IPS-NIHi11 (cell line): ENCODE measurements at regions not wholly inside any gene's neighbourhood (a gene's known extent, or its start where the extent isn't known, plus 50 kb on each side); places are given as distances from the start of the nearest gene placed in this dataset.
"Not testable (repeated sequence)": the region's sequence is repeated elsewhere in the genome, so short reads cannot be mapped to it uniquely, and the experiment has no call there.

ENCODE experiments used
- DNase-seq: peaks from one replicate; pipeline ENCODE4 v3.0.0; 2012; ENCODE audit warnings: mixed read lengths, low spot score

GRCh38 chr10:121690152-121690848 lies 92.1 kb upstream of the FGFR2 start:
- no peak for DNase-seq

DNA sequence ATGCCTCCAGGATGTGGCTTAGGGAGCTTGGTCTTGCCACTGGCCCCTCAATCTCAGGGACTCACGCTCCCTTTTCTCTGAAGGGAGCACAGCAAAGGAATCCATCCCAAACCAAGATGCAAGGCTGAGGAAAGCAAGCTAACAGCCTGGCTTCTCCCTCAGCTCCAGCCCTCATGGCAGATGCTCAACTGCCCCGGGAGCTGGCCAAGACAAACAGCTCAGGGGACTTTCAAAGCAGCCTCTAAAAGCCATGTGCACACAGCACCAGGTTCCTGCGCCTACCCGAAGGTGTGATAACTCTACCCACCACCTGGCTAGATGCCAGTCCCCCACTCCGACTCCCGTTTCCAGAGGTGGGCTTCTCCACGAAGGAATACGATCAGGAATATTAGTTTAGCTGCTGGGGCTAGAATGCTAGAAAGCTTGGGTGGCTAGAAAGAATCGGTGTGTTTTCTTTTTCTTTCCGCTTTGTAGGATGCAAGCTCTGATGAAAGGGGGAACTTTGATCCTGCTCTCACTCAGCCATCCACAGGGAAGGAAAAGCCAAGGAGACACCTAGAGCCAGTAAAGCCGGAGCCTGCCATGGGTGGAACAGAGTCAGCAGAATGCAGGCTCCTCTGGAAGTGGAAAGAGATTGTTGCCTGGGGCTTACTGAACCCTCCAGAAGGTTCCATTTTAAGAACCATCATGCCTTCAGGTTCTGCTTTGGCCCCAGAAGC lies 89.0 kb upstream of the FGFR2 start:
- DNase-seq, result no peak

DNA sequence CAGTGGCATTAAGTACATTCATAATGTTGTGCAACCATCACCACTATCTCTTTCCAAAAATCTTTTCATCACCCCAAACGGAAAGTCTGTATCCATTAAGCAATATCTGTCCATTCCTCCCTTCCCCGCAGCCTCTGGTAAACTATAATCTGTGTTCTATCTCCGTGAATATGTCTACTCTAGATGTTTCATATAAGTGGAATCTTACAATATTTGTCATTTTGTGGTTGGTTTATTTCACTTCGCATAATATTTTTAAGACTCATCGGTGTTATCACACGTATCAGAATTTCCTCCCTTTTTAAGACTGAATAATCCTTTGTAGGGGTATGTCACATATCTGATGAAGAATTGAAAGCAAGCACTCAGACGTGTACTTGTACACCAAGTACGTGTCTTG lies 86.0 kb upstream of the FGFR2 start:
- DNase-seq, result no peak

DNA sequence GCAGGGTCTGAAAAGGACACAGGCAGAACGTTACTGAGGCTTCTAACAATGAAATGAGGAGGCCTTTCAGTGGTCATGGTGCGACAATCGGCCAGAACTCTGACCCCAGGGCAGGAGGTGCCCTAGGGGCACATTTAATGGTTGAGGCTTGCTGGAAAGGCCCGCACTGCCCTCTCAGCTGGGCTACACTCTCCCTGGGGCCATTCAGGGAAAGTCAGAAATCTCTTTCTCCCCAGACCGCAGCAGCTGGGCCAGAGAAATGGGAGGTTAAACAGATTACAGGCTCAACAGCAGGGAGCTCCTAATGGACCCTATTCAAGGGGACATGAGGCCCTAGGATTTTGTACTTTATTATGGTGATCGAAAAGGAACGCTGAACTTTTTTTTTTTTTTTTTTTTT lies 85.6 kb upstream of the FGFR2 start:
- no peak for DNase-seq

GRCh38 chr10:121683366-121683765 lies 85.1 kb upstream of the FGFR2 start:
- no peak for DNase-seq

DNA sequence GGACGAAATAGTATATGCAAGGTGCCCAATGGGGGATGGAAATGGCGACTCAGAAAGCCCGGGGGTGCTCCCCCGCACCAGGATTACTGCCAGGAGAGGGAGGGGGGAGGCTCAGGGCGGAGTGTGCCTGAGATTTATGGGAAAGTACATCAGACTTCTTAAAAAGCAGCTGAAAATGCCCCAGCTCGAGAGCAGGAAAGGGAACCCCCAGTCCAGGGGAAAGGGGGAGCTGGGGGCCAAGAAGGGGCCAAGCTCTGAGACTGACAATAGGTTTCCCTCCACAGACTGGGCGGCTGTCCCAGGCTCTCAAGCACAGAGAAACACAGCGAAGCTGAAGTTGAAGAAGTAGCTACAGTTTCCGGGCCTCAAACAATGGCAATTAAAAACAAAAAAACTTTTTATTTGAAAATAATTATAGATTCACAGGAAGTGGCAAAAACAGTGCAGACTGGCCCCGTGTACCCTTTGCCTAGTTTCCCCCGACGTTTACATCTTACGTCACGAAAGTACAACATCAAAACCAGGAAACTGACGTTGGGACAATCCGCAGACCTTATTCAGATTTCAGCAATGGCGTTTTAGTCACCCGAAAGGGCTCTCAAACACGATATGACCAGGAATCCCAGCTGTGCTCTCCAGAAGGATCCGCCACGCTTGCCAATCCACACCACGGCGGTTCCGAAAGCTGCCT lies 83.9 kb upstream of the FGFR2 start:
- no peak for DNase-seq

- no peak for DNase-seq
Measured at GRCh38 chr10:121680879-121681655, 82.8 kb upstream of the FGFR2 start.

GRCh38 chr10:121679916-121680315 lies 81.7 kb upstream of the FGFR2 start:
- no peak for DNase-seq

GRCh38 chr10:121678631-121679174 lies 80.5 kb upstream of the FGFR2 start:
- no peak for DNase-seq

DNA sequence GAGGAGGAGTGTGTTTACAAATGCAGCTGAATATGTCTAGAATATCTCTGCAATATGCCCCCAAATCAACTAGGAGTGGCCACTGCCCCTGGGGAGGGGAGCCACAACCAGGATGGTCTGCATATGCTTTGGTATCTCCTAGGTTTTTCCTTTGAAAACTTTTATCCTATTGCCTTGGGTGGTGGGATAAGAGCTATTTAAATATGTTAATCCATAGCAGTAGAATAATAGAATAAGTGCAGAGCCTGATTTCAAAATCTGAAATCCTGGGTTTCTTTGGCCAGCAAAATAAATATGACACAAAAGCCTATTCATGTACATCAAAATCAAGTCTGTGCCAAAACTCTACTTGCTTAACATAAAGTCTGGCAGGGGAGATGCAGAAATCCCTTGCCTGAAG lies 79.6 kb upstream of the FGFR2 start:
- no peak for DNase-seq

DNA sequence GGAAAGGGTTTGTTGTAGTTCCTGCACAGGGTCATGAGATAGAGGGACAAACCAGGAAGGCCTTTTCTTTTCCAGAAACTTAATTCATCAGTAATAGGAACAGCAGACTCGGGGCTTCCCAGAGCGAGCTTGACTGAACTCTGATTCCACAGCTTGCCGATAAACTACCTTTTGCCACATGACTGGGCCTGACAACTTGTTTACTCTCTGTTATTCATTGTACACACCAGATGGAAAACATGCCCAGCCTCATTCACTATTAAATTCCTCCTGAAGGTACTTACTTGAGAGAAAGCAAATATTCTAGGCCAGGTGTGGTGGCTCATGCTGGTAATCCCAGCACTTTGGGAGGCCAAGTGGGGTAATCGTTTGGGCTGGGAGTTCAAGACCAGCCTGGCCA lies 77.1 kb upstream of the FGFR2 start:
- DNase-seq, result no peak

DNA sequence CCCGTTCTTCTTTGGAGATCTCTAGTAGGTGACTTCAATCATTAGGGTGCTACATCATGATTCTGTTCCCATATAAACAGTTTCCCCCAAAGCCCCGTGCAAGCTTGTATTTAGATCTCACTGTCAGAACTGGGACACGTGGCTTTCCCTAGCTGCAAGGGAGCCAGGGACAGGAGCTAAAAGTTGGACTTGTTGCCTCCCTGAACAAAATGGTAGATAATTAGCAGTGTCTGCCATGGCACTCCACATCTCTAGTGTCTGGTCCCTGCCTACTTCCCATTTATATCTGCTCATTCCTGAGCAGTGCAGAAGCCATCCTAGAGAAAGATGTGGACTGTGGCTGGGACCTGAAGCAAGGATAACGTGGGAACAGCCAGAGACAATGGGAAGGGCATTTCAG lies 76.6 kb upstream of the FGFR2 start:
- no peak for DNase-seq

- DNase-seq, result no peak
Measured at GRCh38 chr10:121672733-121673132, 74.5 kb upstream of the FGFR2 start.

- not testable (repeated sequence) for DNase-seq
Measured at GRCh38 chr10:121669840-121670239, 71.6 kb upstream of the FGFR2 start.

- no peak for DNase-seq
Measured at GRCh38 chr10:121669028-121669374, 70.8 kb upstream of the FGFR2 start.

GRCh38 chr10:121668314-121669027 lies 70.2 kb upstream of the FGFR2 start:
- peak; percentile 81 for DNase-seq

DNA sequence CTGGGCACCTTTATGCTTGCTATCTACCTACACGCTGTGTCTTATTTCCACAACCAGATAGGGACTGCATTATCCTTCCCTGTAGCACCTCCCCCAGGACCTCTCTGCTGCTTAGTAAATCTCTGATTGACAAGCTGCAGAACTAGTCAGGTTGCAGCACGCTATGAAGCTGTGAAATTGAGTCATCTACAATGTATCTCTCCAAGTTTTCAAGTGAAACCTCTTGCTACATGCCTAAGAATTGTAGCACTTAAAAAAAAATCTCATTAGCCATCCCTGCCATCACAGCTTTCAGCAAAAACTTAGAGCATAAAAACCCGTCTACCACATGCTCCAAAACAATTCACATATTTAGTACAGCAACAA lies 69.7 kb upstream of the FGFR2 start:
- DNase-seq, result no peak

DNA sequence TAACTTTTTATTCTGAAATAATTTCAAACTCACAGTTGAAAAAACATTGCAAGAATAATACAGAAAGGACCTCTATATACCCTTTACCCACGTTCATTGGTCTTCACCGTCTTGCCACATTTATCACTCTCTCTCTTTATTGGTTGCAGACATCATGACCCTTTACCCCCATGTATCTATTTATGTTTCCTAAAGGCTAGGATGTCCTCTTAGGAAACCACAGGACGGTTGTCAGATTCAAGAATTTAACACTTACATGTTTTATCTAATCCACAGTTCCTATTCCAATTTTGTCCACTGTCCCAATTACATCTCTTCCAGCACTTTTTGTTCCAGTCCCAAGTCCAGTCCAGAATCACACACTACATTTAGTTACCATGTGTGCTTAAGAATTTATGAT lies 67.6 kb upstream of the FGFR2 start:
- DNase-seq, result no peak

GRCh38 chr10:121664671-121665070 lies 66.4 kb upstream of the FGFR2 start:
- no peak for DNase-seq

- peak; percentile 81 for DNase-seq
Measured at GRCh38 chr10:121662945-121663917, 65.0 kb upstream of the FGFR2 start.
